KMS-11 (cell line): ENCODE measurements at regions not wholly inside any gene's neighbourhood (a gene's known extent, or its start where the extent isn't known, plus 50 kb on each side); places are given as distances from the start of the nearest gene placed in this dataset.
"Not testable (repeated sequence)": the region's sequence is repeated elsewhere in the genome, so short reads cannot be mapped to it uniquely, and the experiment has no call there.

Experiments
- H2AFZ ChIP-seq: fragments of 200-600 bp; sonication (generic); 2 replicates; pipeline ENCODE4 v1.6.1; 2016; ENCODE audit warnings: antibody characterized with exemption, mixed run types, low read depth
- H3K27ac ChIP-seq: fragments of 200-600 bp; sonication (generic); 2 replicates; pipeline ENCODE4 v1.6.1; 2016; ENCODE audit warnings: mild to moderate bottlenecking, mixed run types
- H3K27me3 ChIP-seq: fragments of 200-600 bp; sonication (generic); 2 replicates; pipeline ENCODE4 v1.6.1; 2017; ENCODE audit warnings: mild to moderate bottlenecking, low read depth, mixed run types, moderate library complexity; ENCODE audit not compliant: insufficient read depth
- H3K36me3 ChIP-seq: fragments of 200-600 bp; sonication (generic); 2 replicates; pipeline ENCODE4 v1.6.1; 2017; ENCODE audit warnings: mild to moderate bottlenecking, mixed run types; ENCODE audit not compliant: insufficient read depth
- H3K4me1 ChIP-seq: fragments of 200-600 bp; sonication (generic); 2 replicates; pipeline ENCODE4 v1.6.1; 2016; ENCODE audit warnings: mild to moderate bottlenecking, low read depth, mixed run types; ENCODE audit not compliant: poor library complexity, severe bottlenecking
- H3K4me2 ChIP-seq: fragments of 200-600 bp; sonication (generic); 2 replicates; pipeline ENCODE4 v1.7.0; 2016; ENCODE audit warnings: mild to moderate bottlenecking, mixed run types
- H3K4me3 ChIP-seq: fragments of 200-600 bp; sonication (generic); IDR thresholded peaks from 2 replicates; pipeline ENCODE4 v1.6.1; 2017; ENCODE audit warnings: low read depth, low read length, mixed read lengths; ENCODE audit not compliant: insufficient read depth
- H3K79me2 ChIP-seq: fragments of 200-600 bp; sonication (generic); 2 replicates; pipeline ENCODE4 v1.6.1; 2016; ENCODE audit warnings: low read depth, mixed run types; ENCODE audit not compliant: insufficient read depth
- H3K9ac ChIP-seq: fragments of 200-600 bp; sonication (generic); 2 replicates; pipeline ENCODE4 v1.6.1; 2016; ENCODE audit warnings: mild to moderate bottlenecking, mixed run types
- H4K20me1 ChIP-seq: fragments of 200-600 bp; sonication (generic); 2 replicates; pipeline ENCODE4 v1.6.1; 2016; ENCODE audit warnings: mild to moderate bottlenecking, mixed run types; ENCODE audit not compliant: insufficient read depth
- TF ChIP-seq, protein P1 (sequence below): fragments of 200-600 bp; sonication (generic); conservative IDR thresholded peaks from 2 replicates; pipeline ENCODE4 v1.6.1; 2017; ENCODE audit warnings: low read depth, mild to moderate bottlenecking, antibody characterized with exemption, low read length, moderate library complexity, mixed read lengths

DNA sequence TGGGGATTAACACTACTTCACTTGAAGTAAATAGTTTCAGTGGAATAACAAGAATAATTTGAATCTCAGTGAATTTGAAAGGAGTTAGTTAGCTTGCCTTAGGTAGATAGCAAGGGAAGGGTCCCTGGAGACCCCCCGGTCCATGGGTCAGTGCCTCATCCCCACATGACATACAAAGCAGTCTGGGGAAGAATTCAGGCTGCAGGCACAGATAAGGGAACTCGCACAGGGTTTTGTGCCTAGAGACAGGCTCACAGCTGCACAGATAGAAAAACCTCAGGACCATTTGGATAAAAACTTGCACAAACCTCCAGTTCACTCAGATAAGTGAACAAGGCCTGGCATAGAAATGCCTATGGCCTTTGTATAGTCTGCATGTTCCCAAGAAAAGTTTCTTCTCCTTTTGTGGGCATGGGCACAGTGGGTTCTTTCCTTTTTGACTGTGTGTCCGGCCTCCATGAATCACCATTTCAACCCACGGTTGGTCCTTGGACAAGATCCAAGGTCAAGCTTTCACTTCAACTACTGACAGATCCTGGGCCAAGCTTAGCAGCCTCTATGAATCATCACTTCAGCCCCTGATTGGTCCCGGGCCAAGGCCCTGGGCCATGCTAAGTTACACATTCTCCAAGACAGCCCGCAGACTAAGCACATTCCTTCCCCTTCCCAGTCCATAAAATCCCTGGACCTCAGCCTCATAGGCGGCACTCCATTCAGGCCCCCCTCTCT is 108.3 kb upstream of the KLHL4 start:
- Histone ChIP-seq H3K27me3 (no peaks in the 10 kb centered on the region), H3K4me2 (no peak overlapping the region), H3K9ac (no peak overlapping the region), H3K27ac (no peak overlapping the region), H4K20me1 (no peaks in the 10 kb centered on the region), H3K36me3 (no peaks in the 10 kb centered on the region), H3K4me3 (no peak overlapping the region), H3K4me1 (no peaks in the 10 kb centered on the region), H2AFZ (no peak overlapping the region), H3K79me2 (no peaks in the 10 kb centered on the region)
- TF ChIP-seq, protein P1, sequence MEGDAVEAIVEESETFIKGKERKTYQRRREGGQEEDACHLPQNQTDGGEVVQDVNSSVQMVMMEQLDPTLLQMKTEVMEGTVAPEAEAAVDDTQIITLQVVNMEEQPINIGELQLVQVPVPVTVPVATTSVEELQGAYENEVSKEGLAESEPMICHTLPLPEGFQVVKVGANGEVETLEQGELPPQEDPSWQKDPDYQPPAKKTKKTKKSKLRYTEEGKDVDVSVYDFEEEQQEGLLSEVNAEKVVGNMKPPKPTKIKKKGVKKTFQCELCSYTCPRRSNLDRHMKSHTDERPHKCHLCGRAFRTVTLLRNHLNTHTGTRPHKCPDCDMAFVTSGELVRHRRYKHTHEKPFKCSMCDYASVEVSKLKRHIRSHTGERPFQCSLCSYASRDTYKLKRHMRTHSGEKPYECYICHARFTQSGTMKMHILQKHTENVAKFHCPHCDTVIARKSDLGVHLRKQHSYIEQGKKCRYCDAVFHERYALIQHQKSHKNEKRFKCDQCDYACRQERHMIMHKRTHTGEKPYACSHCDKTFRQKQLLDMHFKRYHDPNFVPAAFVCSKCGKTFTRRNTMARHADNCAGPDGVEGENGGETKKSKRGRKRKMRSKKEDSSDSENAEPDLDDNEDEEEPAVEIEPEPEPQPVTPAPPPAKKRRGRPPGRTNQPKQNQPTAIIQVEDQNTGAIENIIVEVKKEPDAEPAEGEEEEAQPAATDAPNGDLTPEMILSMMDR = no peak

DNA sequence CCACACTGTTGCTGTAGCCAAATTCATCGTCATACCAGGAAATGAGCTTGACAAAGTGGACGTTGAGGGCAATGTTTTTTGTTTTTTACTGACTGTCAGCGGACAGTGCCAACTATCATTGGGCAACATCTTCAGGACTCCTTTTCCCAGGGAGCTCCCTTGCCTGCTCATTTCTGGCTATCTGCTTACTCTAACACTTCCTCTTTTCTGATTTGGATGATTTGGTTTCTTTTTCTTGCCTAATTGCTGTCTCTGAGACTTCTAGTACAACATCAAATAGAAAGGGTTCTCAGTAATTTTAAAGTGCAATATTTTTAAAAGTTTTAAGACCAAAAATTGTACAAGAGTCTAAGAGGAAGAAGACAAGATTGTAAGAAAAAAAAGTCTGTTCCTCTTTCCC is 92.0 kb upstream of the KLHL4 start:
- Histone ChIP-seq H4K20me1 (no peaks in the 10 kb centered on the region), H3K4me2 (no peak overlapping the region), H3K36me3 (no peaks in the 10 kb centered on the region), H3K9ac (no peak overlapping the region), H3K27me3 (no peaks in the 10 kb centered on the region), H3K27ac (no peak overlapping the region), H3K4me3 (no peak overlapping the region), H3K79me2 (no peaks in the 10 kb centered on the region), H3K4me1 (no peaks in the 10 kb centered on the region), H2AFZ (no peak overlapping the region)
- TF ChIP-seq, protein P1 = no peak

DNA sequence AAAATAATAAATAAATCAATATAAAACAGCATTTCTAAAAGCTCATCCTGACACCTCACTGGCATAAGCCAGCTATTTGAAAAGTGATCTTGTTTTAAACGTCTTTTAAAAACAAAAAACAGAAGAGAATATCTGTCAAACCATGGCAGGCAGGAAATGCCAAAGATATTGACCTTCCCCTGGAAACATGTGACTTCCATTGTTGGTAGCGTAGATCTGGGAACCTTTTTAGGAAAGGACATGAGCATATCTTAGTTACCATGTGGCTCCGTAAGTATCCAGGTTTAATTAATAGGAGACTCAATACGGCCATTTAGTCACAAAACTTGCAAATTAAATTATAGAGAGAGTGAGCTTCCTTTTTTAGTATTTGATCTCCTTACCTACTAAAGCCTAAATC is 83.0 kb upstream of the KLHL4 start:
- TF ChIP-seq, protein P1 = no peak
- Histone ChIP-seq H3K36me3 (no peaks in the 10 kb centered on the region), H3K4me2 (no peak overlapping the region), H3K4me1 (no peaks in the 10 kb centered on the region), H4K20me1 (no peaks in the 10 kb centered on the region), H2AFZ (no peak overlapping the region), H3K27ac (no peak overlapping the region), H3K79me2 (no peaks in the 10 kb centered on the region), H3K4me3 (no peak overlapping the region), H3K9ac (no peak overlapping the region), H3K27me3 (no peaks in the 10 kb centered on the region)

DNA sequence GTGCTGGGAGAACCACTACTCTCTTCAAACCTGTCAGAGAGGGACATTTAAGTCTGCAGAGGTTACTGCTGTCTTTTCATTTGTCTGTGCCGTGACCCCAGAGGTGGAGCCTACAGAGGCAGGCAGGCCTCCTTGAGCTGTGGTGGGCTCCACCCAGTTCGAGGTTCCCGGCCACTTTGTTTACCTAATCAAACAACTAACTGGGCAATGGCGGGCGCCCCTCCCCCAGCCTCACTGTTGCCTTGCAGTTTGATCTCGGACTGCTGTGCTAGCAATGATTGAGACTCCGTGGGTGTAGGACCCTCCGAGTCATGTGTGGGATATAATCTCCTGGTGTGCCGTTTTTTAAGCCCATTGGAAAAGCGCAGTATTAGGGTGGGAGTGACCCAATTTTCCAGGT is 69.0 kb upstream of the KLHL4 start:
- H2AFZ ChIP-seq, H3K4me3 ChIP-seq, H4K20me1 ChIP-seq, H3K27me3 ChIP-seq, H3K36me3 ChIP-seq, H3K27ac ChIP-seq, H3K4me1 ChIP-seq, H3K9ac ChIP-seq, H3K4me2 ChIP-seq, H3K79me2 ChIP-seq: not testable (repeated sequence)

DNA sequence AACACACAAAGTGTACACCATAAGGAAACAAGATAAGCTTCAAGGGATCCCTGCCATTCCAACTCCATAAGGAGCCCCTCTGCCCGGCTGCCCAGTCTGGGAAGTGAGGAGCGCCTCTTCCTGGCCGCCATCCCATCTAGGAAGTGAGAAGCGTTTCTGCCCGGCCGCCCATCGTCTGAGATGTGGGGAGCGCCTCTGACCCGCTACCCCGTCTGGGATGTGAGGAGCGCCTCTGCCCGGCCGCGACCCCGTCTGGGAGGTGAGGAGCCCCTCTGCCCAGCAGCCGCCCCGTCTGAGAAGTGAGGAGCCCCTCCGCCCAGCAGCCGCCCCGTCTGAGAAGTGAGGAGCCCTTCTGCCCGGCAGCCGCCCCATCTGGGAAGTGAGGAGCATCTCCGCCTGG is 51.8 kb upstream of the KLHL4 start:
- not testable (repeated sequence) for H4K20me1 ChIP-seq, H3K27ac ChIP-seq, H3K9ac ChIP-seq, H3K79me2 ChIP-seq, H3K4me2 ChIP-seq, H3K36me3 ChIP-seq, H3K4me1 ChIP-seq, H3K4me3 ChIP-seq, H2AFZ ChIP-seq, H3K27me3 ChIP-seq
